CD4-positive, alpha-beta memory T cell (primary cell): ENCODE measurements at regions not wholly inside any gene's neighbourhood (a gene's known extent, or its start where the extent isn't known, plus 50 kb on each side); places are given as distances from the start of the nearest gene placed in this dataset.

Experiments
- CTCF ChIA-PET: fragments of 350-600 bp; sonication (Branson Sonifier 250); formaldehyde crosslinking; loops from one replicate; lab custom pipeline; 2021; ENCODE audit warnings: inconsistent platforms; ENCODE audit not compliant: partially characterized antibody; lab: Charles Lee
- POLR2A ChIA-PET: fragments of 350-600 bp; sonication (Branson Sonifier 250); formaldehyde crosslinking; loops from one replicate; lab custom pipeline; 2021; ENCODE audit not compliant: partially characterized antibody; lab: Charles Lee
- DNase-seq, 5 donors: peaks; one replicate each; pipeline versions ENCODE4 v3.0.0 to v3.0.0-alpha.2; 2020 to 2022; ENCODE audit warnings: mixed read lengths in 1 of 5
- H3K27ac ChIP-seq: one replicate; pipeline ENCODE4 v1.7.0; 2013; ENCODE audit warnings: low read depth, low read length
- H3K27me3 ChIP-seq: 2 replicates; pipeline ENCODE4 v1.7.0; 2013; ENCODE audit warnings: mild to moderate bottlenecking, low read length, moderate library complexity; ENCODE audit not compliant: insufficient read depth
- H3K36me3 ChIP-seq: 2 replicates; pipeline ENCODE4 v1.7.0; 2013; ENCODE audit warnings: mild to moderate bottlenecking, low read length, moderate library complexity; ENCODE audit not compliant: insufficient read depth
- H3K4me1 ChIP-seq: 2 replicates; pipeline ENCODE4 v1.7.0; 2013; ENCODE audit warnings: mild to moderate bottlenecking, low read length, moderate library complexity; ENCODE audit not compliant: insufficient read depth
- H3K4me3 ChIP-seq, 2 donors: one replicate each; pipeline ENCODE4 v1.7.0; 2013; ENCODE audit warnings: low read length in 2 of 2, mild to moderate bottlenecking in 1 of 2
- H3K9me3 ChIP-seq, 2 donors: one replicate each; pipeline ENCODE4 v1.7.0; 2013; ENCODE audit warnings: low read length in 2 of 2, control low read depth in 1 of 2; ENCODE audit not compliant: control insufficient read depth in 1 of 2
- H3K27ac Mint-ChIP-seq, 7 donors: one replicate each; pipeline ENCODE4 v1.8.0; 2020 to 2021; ENCODE audit warnings: mixed read lengths in 7 of 7, mild to moderate bottlenecking in 6 of 7, inconsistent platforms in 3 of 7, moderate library complexity in 3 of 7
- H3K27me3 Mint-ChIP-seq, 2 donors: one replicate each; pipeline ENCODE4 v1.8.0; 2020 to 2021; ENCODE audit warnings: mixed read lengths in 2 of 2
- H3K36me3 Mint-ChIP-seq, 2 donors: one replicate each; pipeline ENCODE4 v1.8.0; 2020 to 2021; ENCODE audit warnings: mixed read lengths in 2 of 2, inconsistent platforms in 1 of 2, mild to moderate bottlenecking in 1 of 2
- H3K4me1 Mint-ChIP-seq, 4 donors: one replicate each; pipeline ENCODE4 v1.8.0; 2020 to 2021; ENCODE audit warnings: mixed read lengths in 4 of 4, mild to moderate bottlenecking in 1 of 4
- H3K4me3 Mint-ChIP-seq, 8 donors: one replicate each; pipeline ENCODE4 v1.8.0; 2020 to 2021; ENCODE audit warnings: mixed read lengths in 8 of 8, mild to moderate bottlenecking in 7 of 8, moderate library complexity in 6 of 8, inconsistent platforms in 3 of 8
- H3K9me3 Mint-ChIP-seq, 8 donors: one replicate each; pipeline ENCODE4 v1.8.0; 2020 to 2021; ENCODE audit warnings: mixed read lengths in 8 of 8, mild to moderate bottlenecking in 5 of 8, inconsistent platforms in 3 of 8, moderate library complexity in 1 of 8
- intact Hi-C: fragments of 100-400 bp; cut with micrococcal nuclease; formaldehyde crosslinking; loops from one replicate; pipeline ENCODE4 v1.15.1; 2023

GRCh38 chr6:148240461-148240840 is 102.2 kb upstream of the SASH1 start:
- no peaks in the 10 kb centered on the region for H3K27me3 ChIP-seq
- peaks cover 11 to 16% of the 10 kb centered on the region in 2 donors for H3K27me3 Mint-ChIP-seq
- no peak overlapping the region for H3K27ac Mint-ChIP-seq
- H3K36me3 Mint-ChIP-seq = no peaks in the 10 kb centered on the region
- intact Hi-C loops = no loop called here
- no peak overlapping the region for H3K4me3 Mint-ChIP-seq
- no peaks in the 10 kb centered on the region for H3K9me3 ChIP-seq
- DNase-seq = no peak
- no peak overlapping the region for H3K4me3 ChIP-seq
- POLR2A ChIA-PET = no interaction called here
- no peak overlapping the region for H3K27ac ChIP-seq
- no peaks in the 10 kb centered on the region for H3K36me3 ChIP-seq
- H3K4me1 Mint-ChIP-seq = no peaks in the 10 kb centered on the region
- CTCF ChIA-PET = interaction anchor here (1.2 kb wide), 1 partner anchor 63 kb away, joined by 3 read pairs; no protein-coding TSS in a partner anchor
- no peaks in the 10 kb centered on the region for H3K4me1 ChIP-seq
- peaks cover 0 to 7% (median 0%) of the 10 kb centered on the region in 8 donors for H3K9me3 Mint-ChIP-seq

GRCh38 chr6:148240861-148241477 is 101.7 kb upstream of the SASH1 start:
- Mint-ChIP-seq H3K27me3 (peaks cover 11 to 16% of the 10 kb centered on the region in 2 donors), H3K4me3 (no peak overlapping the region)
- POLR2A ChIA-PET = no interaction called here

DNA sequence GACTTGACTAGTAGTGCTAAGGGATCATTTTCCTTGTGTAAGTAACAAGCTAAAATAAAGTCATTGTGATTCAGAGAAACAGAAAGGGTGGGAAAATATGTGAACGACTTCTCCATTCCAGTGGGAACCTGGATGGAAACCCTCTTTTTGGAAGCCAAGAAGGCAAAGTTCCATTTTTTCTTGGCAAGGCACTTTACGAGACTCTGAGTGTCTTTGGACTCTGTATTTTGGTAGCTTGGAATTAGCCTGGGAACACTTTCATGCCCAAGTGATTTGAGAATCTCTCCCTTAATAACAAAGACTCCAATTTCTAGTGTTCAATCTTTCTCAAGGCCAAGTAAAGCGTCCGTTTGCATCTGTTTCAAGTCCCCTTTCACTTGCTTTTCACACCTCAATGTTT is 100.5 kb upstream of the SASH1 start:
- no peak overlapping the region for H3K27ac Mint-ChIP-seq
- H3K4me1 ChIP-seq = no peaks in the 10 kb centered on the region
- no peak overlapping the region for H3K4me3 Mint-ChIP-seq
- no peaks in the 10 kb centered on the region for H3K9me3 ChIP-seq
- peaks cover 13 to 14% of the 10 kb centered on the region in 2 donors for H3K27me3 Mint-ChIP-seq
- CTCF ChIA-PET = no interaction called here
- POLR2A ChIA-PET = no interaction called here
- peaks cover 0 to 4% (median 0%) of the 10 kb centered on the region in 8 donors for H3K9me3 Mint-ChIP-seq
- no peak overlapping the region for H3K4me3 ChIP-seq
- DNase-seq = no peak
- no peaks in the 10 kb centered on the region for H3K36me3 ChIP-seq
- H3K27ac ChIP-seq = no peak overlapping the region
- no peaks in the 10 kb centered on the region for H3K4me1 Mint-ChIP-seq
- intact Hi-C loops = no loop called here
- no peaks in the 10 kb centered on the region for H3K27me3 ChIP-seq
- H3K36me3 Mint-ChIP-seq = no peaks in the 10 kb centered on the region

More at GRCh38 chr6:148240861-148241477, 101.7 kb upstream of the SASH1 start:
- Histone ChIP-seq H3K27ac (no peak overlapping the region), H3K4me1 (no peaks in the 10 kb centered on the region), H3K27me3 (no peaks in the 10 kb centered on the region), H3K9me3 (no peaks in the 10 kb centered on the region), H3K36me3 (no peaks in the 10 kb centered on the region), H3K4me3 (no peak overlapping the region)
- Mint-ChIP-seq H3K27ac (no peak overlapping the region), H3K36me3 (no peaks in the 10 kb centered on the region), H3K4me1 (no peaks in the 10 kb centered on the region), H3K9me3 (peaks cover 0 to 6% (median 0%) of the 10 kb centered on the region in 8 donors)
- intact Hi-C loops = no loop called here
- no peak for DNase-seq
- CTCF ChIA-PET = interaction anchor here (1.2 kb wide), 1 partner anchor 64 kb away, joined by 3 read pairs; no protein-coding TSS in a partner anchor

- no peaks in the 10 kb centered on the region for H3K9me3 ChIP-seq
- no peaks in the 10 kb centered on the region for H3K4me1 Mint-ChIP-seq
- no peaks in the 10 kb centered on the region for H3K27me3 ChIP-seq
- no peak overlapping the region for H3K27ac ChIP-seq
- ChIA-PET CTCF (no interaction called here), POLR2A (interaction anchor here (1.0 kb wide), 1 partner anchor 16 kb away, joined by 4 read pairs; no protein-coding TSS in a partner anchor)
- no peaks in the 10 kb centered on the region for H3K4me1 ChIP-seq
- H3K4me3 ChIP-seq = no peak overlapping the region
- peaks cover 0 to 4% (median 0%) of the 10 kb centered on the region in 8 donors for H3K9me3 Mint-ChIP-seq
- H3K36me3 Mint-ChIP-seq = no peaks in the 10 kb centered on the region
- no peak for DNase-seq
- no peaks in the 10 kb centered on the region for H3K36me3 ChIP-seq
- H3K27me3 Mint-ChIP-seq = peaks cover 9 to 14% of the 10 kb centered on the region in 2 donors
- no peak overlapping the region for H3K27ac Mint-ChIP-seq
- intact Hi-C loops = no loop called here
- no peak overlapping the region for H3K4me3 Mint-ChIP-seq
These were observed 98.3 kb upstream of the SASH1 start for GRCh38 chr6:148244217-148244935.

DNA sequence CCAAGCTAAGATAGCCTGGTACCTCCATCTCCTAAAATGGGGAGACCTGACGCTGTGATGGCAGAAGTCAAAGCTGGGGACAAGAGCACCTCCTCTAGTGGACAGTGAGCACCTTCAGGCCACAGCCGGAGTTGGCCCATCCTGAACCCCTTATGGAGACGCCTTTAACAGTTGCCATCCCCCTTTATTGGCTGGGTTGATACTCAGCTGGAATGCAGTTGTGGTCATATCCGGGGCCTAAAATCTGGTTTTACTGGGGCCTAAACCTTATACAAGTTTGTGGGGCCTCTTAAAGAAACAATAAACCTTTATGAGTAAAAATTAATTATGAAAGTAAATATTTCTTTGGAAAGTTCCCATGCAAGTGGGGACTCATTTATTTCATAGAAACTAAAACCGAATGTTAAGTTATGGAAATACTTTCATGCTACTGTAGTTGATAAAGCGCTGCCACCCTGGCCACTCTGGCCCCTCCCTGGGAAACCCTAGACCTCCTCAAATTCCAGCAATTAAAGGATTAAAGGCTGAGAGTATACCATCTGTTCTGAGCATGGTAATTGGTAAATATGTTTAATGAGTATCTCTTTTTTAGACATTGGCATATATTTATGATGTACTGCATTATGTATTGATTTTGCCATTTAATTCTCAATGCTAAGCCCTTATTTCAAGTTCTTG is 95.1 kb upstream of the SASH1 start:
- Histone ChIP-seq H3K9me3 (no peaks in the 10 kb centered on the region), H3K36me3 (no peaks in the 10 kb centered on the region), H3K27me3 (no peaks in the 10 kb centered on the region), H3K27ac (no peak overlapping the region), H3K4me3 (no peak overlapping the region), H3K4me1 (no peaks in the 10 kb centered on the region)
- no peak for DNase-seq
- intact Hi-C loops = no loop called here
- Mint-ChIP-seq H3K4me3 (no peak overlapping the region), H3K27ac (no peak overlapping the region), H3K36me3 (no peaks in the 10 kb centered on the region), H3K27me3 (peaks cover 1 to 4% of the 10 kb centered on the region in 2 donors), H3K4me1 (no peaks in the 10 kb centered on the region), H3K9me3 (peaks cover 0 to 6% (median 0%) of the 10 kb centered on the region in 8 donors)
- POLR2A ChIA-PET = no interaction called here
- CTCF ChIA-PET = interaction anchor here (1.1 to 1.6 kb wide), 2 partner anchors 17 to 70 kb away, joined by 3 to 4 read pairs; no protein-coding TSS in a partner anchor

- ChIA-PET CTCF (interaction anchor here (1.7 kb wide), 1 partner anchor 72 kb away, joined by 6 read pairs; no protein-coding TSS in a partner anchor), POLR2A (no interaction called here)
- H3K27ac ChIP-seq = no peak overlapping the region
- no peaks in the 10 kb centered on the region for H3K9me3 ChIP-seq
- intact Hi-C loops = no loop called here
- no peaks in the 10 kb centered on the region for H3K36me3 Mint-ChIP-seq
- H3K9me3 Mint-ChIP-seq = peaks cover 0 to 6% (median 0%) of the 10 kb centered on the region in 8 donors
- no peaks in the 10 kb centered on the region for H3K4me1 Mint-ChIP-seq
- peaks cover 1 to 4% of the 10 kb centered on the region in 2 donors for H3K27me3 Mint-ChIP-seq
- H3K4me1 ChIP-seq = no peaks in the 10 kb centered on the region
- H3K27ac Mint-ChIP-seq = no peak overlapping the region
- H3K4me3 ChIP-seq = no peak overlapping the region
- no peak overlapping the region for H3K4me3 Mint-ChIP-seq
- no peaks in the 10 kb centered on the region for H3K36me3 ChIP-seq
- no peaks in the 10 kb centered on the region for H3K27me3 ChIP-seq
- DNase-seq = no peak
These were observed 93.5 kb upstream of the SASH1 start for GRCh38 chr6:148249160-148249559.
